IMR-90 (cell line): ENCODE measurements at regions not wholly inside any gene's neighbourhood (a gene's known extent, or its start where the extent isn't known, plus 50 kb on each side); places are given as distances from the start of the nearest gene placed in this dataset.
"Not testable (repeated sequence)": the region's sequence is repeated elsewhere in the genome, so short reads cannot be mapped to it uniquely, and the experiment has no call there.

ENCODE experiments used
- ATAC-seq: fragments of 200-7000 bp; cut with Tn5 transposase; 2 replicates; pipeline ENCODE4 v1.9.1; 2020; ENCODE audit warnings: low read depth, mild to moderate bottlenecking, moderate library complexity
- BruUV-seq: library from RNA; stranded (reverse); fragments of 400-500 nt; replicated peaks from 2 replicates; lab custom pipeline; 2021; lab: Mats Ljungman, UMichigan
- CTCF ChIA-PET: fragments of 300-600 bp; formaldehyde crosslinking; extraction: SDS; loops from one replicate; lab custom pipeline; 2021; ENCODE audit warnings: antibody characterized with exemption; lab: Yijun Ruan, JAX
- POLR2A ChIA-PET: fragments of 300-600 bp; sonication (Branson Sonifier 250); formaldehyde crosslinking; loops from one replicate; lab custom pipeline; 2022; ENCODE audit warnings: antibody characterized with exemption; ENCODE audit not compliant: unreplicated experiment; lab: Charles Lee
- DNase-seq: peaks from one replicate; pipeline ENCODE4 v3.0.0; 2013
- H2AFZ ChIP-seq: replicated peaks from 2 replicates; pipeline ENCODE3; 2013; ENCODE audit warnings: low read length, mild to moderate bottlenecking; ENCODE audit not compliant: poor library complexity
- H2AK5ac ChIP-seq: 2 replicates; pipeline ENCODE4 v1.6.1; 2013; ENCODE audit warnings: low read depth, low read length, inconsistent platforms
- H2AK9ac ChIP-seq: replicated peaks from 2 replicates; pipeline ENCODE3; 2013; ENCODE audit warnings: mild to moderate bottlenecking, low read depth, low read length, moderate library complexity; ENCODE audit not compliant: poor library complexity
- H2BK120ac ChIP-seq: 2 replicates; pipeline ENCODE4 v1.6.1; 2013; ENCODE audit warnings: low read depth, low read length, inconsistent platforms
- H2BK15ac ChIP-seq: 3 replicates; pipeline ENCODE4 v1.6.1; 2013; ENCODE audit warnings: low read depth, low read length, inconsistent platforms
- H2BK20ac ChIP-seq: 2 replicates; pipeline ENCODE4 v1.6.1; 2013; ENCODE audit warnings: low read depth, mild to moderate bottlenecking, inconsistent platforms, low read length, moderate library complexity
- H2BK5ac ChIP-seq: 2 replicates; pipeline ENCODE4 v1.6.1; 2013; ENCODE audit warnings: mild to moderate bottlenecking, low read depth, low read length, inconsistent platforms; ENCODE audit not compliant: poor library complexity, severe bottlenecking
- H3K14ac ChIP-seq: replicated peaks from 2 replicates; pipeline ENCODE4 v1.6.1; 2013; ENCODE audit warnings: low read depth, low read length, inconsistent platforms
- H3K18ac ChIP-seq: 2 replicates; pipeline ENCODE4 v1.6.1; 2013; ENCODE audit warnings: low read depth, low read length, control low read depth
- H3K23ac ChIP-seq: 2 replicates; pipeline ENCODE4 v1.6.1; 2013; ENCODE audit warnings: low read depth, low read length, inconsistent platforms
- H3K27ac ChIP-seq: 2 replicates; pipeline ENCODE4 v1.5.1; 2013; ENCODE audit warnings: mild to moderate bottlenecking, control low read depth, low read length; ENCODE audit not compliant: insufficient read depth
- H3K27me3 ChIP-seq: 2 replicates; pipeline ENCODE4 v1.6.1; 2013; ENCODE audit warnings: low read length; ENCODE audit not compliant: control insufficient read depth, insufficient read depth
- H3K36me3 ChIP-seq: 2 replicates; pipeline ENCODE4 v1.6.1; 2013; ENCODE audit warnings: low read length, mixed read lengths; ENCODE audit not compliant: control insufficient read depth, insufficient read depth
- H3K4ac ChIP-seq: 2 replicates; pipeline ENCODE4 v1.6.1; 2013; ENCODE audit warnings: low read depth, low read length, inconsistent platforms
- H3K4me1 ChIP-seq: 2 replicates; pipeline ENCODE4 v1.6.1; 2013; ENCODE audit warnings: low read length, mixed read lengths; ENCODE audit not compliant: control insufficient read depth, insufficient read depth
- H3K4me2 ChIP-seq: 2 replicates; pipeline ENCODE4 v1.6.1; 2013; ENCODE audit warnings: low read depth, mild to moderate bottlenecking, control low read depth, low read length, moderate library complexity
- H3K4me3 ChIP-seq: 2 replicates; pipeline ENCODE4 v1.5.1; 2013; ENCODE audit warnings: low read depth, mild to moderate bottlenecking, control low read depth, low read length, moderate library complexity; ENCODE audit not compliant: insufficient read depth
- H3K56ac ChIP-seq: 2 replicates; pipeline ENCODE4 v1.6.1; 2013; ENCODE audit warnings: low read length, inconsistent platforms; ENCODE audit not compliant: insufficient read depth; ENCODE audit errors: extremely low read depth
- H3K79me1 ChIP-seq, 2 experiments: 2 replicates each; pipeline ENCODE4 v1.6.1; 2013; ENCODE audit warnings: low read length in 2 of 2, inconsistent platforms in 1 of 2, low read depth in 1 of 2
- H3K9ac ChIP-seq: 2 replicates; pipeline ENCODE4 v1.6.1; 2013; ENCODE audit warnings: low read depth, low read length, control low read depth
- H3K9me1 ChIP-seq: 2 replicates; pipeline ENCODE4 v1.6.1; 2013; ENCODE audit warnings: low read length, inconsistent platforms; ENCODE audit not compliant: insufficient read depth
- H3K9me3 ChIP-seq: 2 replicates; pipeline ENCODE4 v1.6.1; 2013; ENCODE audit warnings: low read length; ENCODE audit not compliant: control insufficient read depth, insufficient read depth
- H4K20me1 ChIP-seq: 2 replicates; pipeline ENCODE4 v1.6.1; 2013; ENCODE audit warnings: low read length, inconsistent platforms; ENCODE audit not compliant: insufficient read depth
- H4K5ac ChIP-seq: 2 replicates; pipeline ENCODE4 v1.6.1; 2013; ENCODE audit warnings: mild to moderate bottlenecking, low read depth, low read length, control low read depth
- H4K8ac ChIP-seq, 2 experiments: 2 replicates each; pipeline ENCODE4 v1.6.1; 2013; ENCODE audit warnings: low read depth in 2 of 2, low read length in 2 of 2, control low read depth in 1 of 2, inconsistent platforms in 1 of 2
- H4K91ac ChIP-seq: 2 replicates; pipeline ENCODE4 v1.6.1; 2013; ENCODE audit warnings: low read depth, low read length, inconsistent platforms; ENCODE audit not compliant: insufficient read depth
- WGBS, 2 experiments: methylation state at CpG; one replicate each; pipeline versions ENCODE4 v1.1.5 to v1.1.7; 2013; ENCODE audit warnings: missing lambda C conversion rate in 2 of 2; ENCODE audit not compliant: insufficient read length in 1 of 2; ENCODE audit errors: extremely low coverage in 2 of 2; 5-methylcytosine and 5-hydroxymethylcytosine counted together
- dilution Hi-C: fragments of 300-500 bp; cut with HindIII; formaldehyde crosslinking; loops from one replicate; pipeline ENCODE4 v1.14.3; 2018; ENCODE audit warnings: low sequenced_read_pairs; ENCODE audit not compliant: unreplicated experiment
- in situ Hi-C: fragments of 300-500 bp; cut with MboI; formaldehyde crosslinking; loops from 3 replicates; pipeline ENCODE4 v1.14.3; 2019; ENCODE audit warnings: low sequenced_read_pairs, inconsistent platforms, mixed read lengths
- intact Hi-C: fragments of 100-400 bp; cut with micrococcal nuclease; formaldehyde crosslinking; loops from 2 replicates; pipeline ENCODE4 v1.10.0; 2022

- H3K9me3 ChIP-seq, H2BK20ac ChIP-seq, dilution Hi-C loops, H3K9ac ChIP-seq, H2BK120ac ChIP-seq, H3K4me1 ChIP-seq, H3K9me1 ChIP-seq, H2AK9ac ChIP-seq, H4K91ac ChIP-seq, H3K23ac ChIP-seq, H3K56ac ChIP-seq, ATAC-seq, H2BK15ac ChIP-seq, BruUV-seq, H2BK5ac ChIP-seq, CTCF ChIA-PET, POLR2A ChIA-PET, H2AFZ ChIP-seq, H3K14ac ChIP-seq, H4K5ac ChIP-seq, H3K36me3 ChIP-seq, H4K20me1 ChIP-seq, DNase-seq, H3K4me2 ChIP-seq, intact Hi-C loops, H3K4ac ChIP-seq, in situ Hi-C loops, H3K27me3 ChIP-seq, H3K27ac ChIP-seq, H3K18ac ChIP-seq, H3K79me1 ChIP-seq, H3K4me3 ChIP-seq, H4K8ac ChIP-seq, H2AK5ac ChIP-seq: not testable (repeated sequence)
- WGBS, 2 experiments, result no CpG with 5 or more reads among the region's 8 CpGs
Observed at GRCh38 chr21:7817013-7817412, 2704.4 kb upstream of the TPTE start.

DNA sequence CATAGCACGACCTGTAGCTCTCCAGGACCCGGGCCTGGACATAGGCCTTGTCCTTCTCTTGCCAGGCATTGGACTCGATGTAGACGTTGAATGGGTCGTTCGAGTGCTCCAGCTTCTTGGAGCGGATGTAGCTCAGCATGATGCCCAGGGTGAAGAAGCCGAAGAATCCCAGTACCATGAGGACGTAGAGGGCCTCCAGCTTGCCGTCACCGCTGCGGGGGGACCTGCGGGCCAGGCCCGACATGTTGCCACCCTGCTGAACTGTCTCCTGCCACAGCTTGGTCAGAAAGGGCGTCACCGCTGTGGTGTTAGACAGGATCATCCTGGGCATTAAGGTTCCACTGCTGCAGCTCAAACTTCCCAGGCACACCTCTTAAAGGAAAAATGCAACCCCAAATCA lies 2702.1 kb upstream of the TPTE start:
- DNase-seq, H3K4me1 ChIP-seq, H2AFZ ChIP-seq, H2BK120ac ChIP-seq, in situ Hi-C loops, POLR2A ChIA-PET, H4K91ac ChIP-seq, H2AK9ac ChIP-seq, H3K56ac ChIP-seq, ATAC-seq, H3K27ac ChIP-seq, H3K9ac ChIP-seq, H2BK20ac ChIP-seq, H2BK15ac ChIP-seq, H2AK5ac ChIP-seq, intact Hi-C loops, dilution Hi-C loops, H3K4me2 ChIP-seq, H3K36me3 ChIP-seq, H4K5ac ChIP-seq, H3K14ac ChIP-seq, H3K4ac ChIP-seq, H3K9me3 ChIP-seq, H3K9me1 ChIP-seq, BruUV-seq, H4K8ac ChIP-seq, H3K4me3 ChIP-seq, H3K23ac ChIP-seq, H2BK5ac ChIP-seq, CTCF ChIA-PET, H4K20me1 ChIP-seq, H3K27me3 ChIP-seq, H3K18ac ChIP-seq, H3K79me1 ChIP-seq: not testable (repeated sequence)
- WGBS, 2 experiments, result no CpG with 5 or more reads among the region's 16 CpGs
